ENCODE measurements at regions not wholly inside any gene's neighbourhood (a gene's known extent, or its start where the extent isn't known, plus 50 kb on each side); places are given as distances from the start of the nearest gene placed in this dataset.

DNA sequence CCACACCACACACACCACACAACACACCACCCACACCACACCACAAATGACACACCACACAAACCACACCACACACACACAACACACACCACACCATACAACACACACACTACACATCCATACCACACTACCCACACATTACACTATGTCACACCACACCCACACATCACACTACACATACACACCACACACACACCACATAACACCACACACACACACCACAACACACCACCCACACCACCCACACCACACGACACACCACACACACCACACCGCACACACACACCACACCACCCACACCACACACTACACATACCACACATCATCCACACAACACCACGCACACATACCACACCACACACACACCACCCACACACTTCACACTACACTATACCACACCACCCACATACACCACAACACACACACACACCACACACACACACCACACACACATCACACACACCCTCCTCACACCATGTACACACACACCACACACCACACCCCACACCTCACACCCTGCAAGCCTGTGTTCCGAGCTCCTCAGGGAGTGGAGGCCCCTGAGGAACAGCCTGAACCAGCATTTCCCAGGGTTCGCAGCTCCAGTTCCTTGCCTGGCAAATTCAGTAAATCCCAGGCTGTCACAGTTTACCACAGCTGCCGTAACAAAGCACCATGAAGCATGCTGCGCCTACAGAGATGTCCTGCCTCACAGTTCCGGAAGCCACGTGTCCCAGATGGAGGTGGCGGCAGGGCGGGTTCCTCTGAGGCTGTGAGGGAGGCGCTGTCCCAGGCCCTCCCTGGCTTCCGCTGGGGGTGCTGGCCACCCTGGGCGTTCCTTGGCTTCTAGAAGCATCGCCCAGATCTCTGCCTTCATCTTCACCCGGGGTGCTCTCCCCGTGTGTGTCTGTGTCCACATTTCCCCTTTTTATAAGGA lies 69.8 kb upstream of the ATP5PO start:
- peaks cover 0 to 3% of the 10 kb centered on the region in 2 experiments for H3K9me3 ChIP-seq (ENCODE audit: control insufficient read depth in 1 of 2, insufficient read depth in 1 of 2, low read length in 2 of 2)
- DNase-seq: no peak
- H3K27ac ChIP-seq (ENCODE audit: low read depth in 1 of 2, low read length in 2 of 2): no peak overlapping the region
- no peaks in the 10 kb centered on the region for H3K36me3 ChIP-seq (ENCODE audit: insufficient read depth, low read length)
- H3K27ac Mint-ChIP-seq: no peak overlapping the region
- ChIA-PET POLR2A (interaction anchor here (0.6 kb wide), 1 partner anchor 32 kb away, joined by 3 read pairs; no protein-coding TSS in a partner anchor), CTCF (no interaction called here)
- peaks cover 19% of the 10 kb centered on the region for H3K4me1 ChIP-seq (ENCODE audit: insufficient read depth, low read length)
- TF ChIP-seq, protein P1, sequence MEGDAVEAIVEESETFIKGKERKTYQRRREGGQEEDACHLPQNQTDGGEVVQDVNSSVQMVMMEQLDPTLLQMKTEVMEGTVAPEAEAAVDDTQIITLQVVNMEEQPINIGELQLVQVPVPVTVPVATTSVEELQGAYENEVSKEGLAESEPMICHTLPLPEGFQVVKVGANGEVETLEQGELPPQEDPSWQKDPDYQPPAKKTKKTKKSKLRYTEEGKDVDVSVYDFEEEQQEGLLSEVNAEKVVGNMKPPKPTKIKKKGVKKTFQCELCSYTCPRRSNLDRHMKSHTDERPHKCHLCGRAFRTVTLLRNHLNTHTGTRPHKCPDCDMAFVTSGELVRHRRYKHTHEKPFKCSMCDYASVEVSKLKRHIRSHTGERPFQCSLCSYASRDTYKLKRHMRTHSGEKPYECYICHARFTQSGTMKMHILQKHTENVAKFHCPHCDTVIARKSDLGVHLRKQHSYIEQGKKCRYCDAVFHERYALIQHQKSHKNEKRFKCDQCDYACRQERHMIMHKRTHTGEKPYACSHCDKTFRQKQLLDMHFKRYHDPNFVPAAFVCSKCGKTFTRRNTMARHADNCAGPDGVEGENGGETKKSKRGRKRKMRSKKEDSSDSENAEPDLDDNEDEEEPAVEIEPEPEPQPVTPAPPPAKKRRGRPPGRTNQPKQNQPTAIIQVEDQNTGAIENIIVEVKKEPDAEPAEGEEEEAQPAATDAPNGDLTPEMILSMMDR (IDR thresholded peaks at IDR 0.05): no peak
- no peaks in the 10 kb centered on the region for H3K27me3 ChIP-seq (ENCODE audit: control insufficient read depth in 1 of 2, insufficient read depth in 2 of 2, low read length in 2 of 2)
- H3K36me3 Mint-ChIP-seq (ENCODE audit: low read depth): no peaks in the 10 kb centered on the region
- H3K27me3 Mint-ChIP-seq: no peaks in the 10 kb centered on the region
- no peak overlapping the region for H3K4me3 Mint-ChIP-seq
- peaks cover 7% of the 10 kb centered on the region for H3K4me1 Mint-ChIP-seq (ENCODE audit: low read depth)
- intact Hi-C loops (cut with DNase I, micrococcal nuclease): no loop called here
- no peak for ATAC-seq (ENCODE audit: poor library complexity)
- H3K9me3 Mint-ChIP-seq: no peaks in the 10 kb centered on the region
- H3K4me3 ChIP-seq (ENCODE audit: low read length): no peak overlapping the region

DNA sequence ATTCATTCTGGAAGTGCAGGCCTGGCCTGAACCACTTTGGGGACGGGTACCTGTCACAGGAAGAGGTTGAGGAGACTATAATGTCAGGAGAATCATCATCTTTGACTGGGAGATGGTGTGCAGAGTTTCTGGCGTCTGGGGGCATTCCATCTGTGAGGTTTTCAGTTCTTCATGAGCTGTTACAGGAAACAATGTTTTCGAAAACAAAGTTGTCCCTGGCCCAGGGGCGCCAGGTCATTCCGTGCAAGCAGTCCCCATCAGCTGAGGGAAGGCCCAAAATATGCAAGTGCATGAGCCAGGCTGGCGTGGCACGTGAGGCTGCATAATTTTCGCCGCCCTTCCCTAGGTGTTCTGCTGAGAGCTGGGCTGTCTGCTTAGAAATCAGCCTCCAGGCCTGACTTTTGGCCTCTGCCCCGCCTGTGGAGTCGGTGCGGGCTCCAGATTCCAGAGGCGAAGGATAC lies 68.4 kb upstream of the ATP5PO start:
- ChIA-PET POLR2A (interaction anchor here (0.6 kb wide), 1 partner anchor 38 kb away, joined by 3 read pairs; no protein-coding TSS in a partner anchor), CTCF (no interaction called here)
- H3K27me3 ChIP-seq (ENCODE audit: control insufficient read depth in 1 of 2, insufficient read depth in 2 of 2, low read length in 2 of 2): no peaks in the 10 kb centered on the region
- Mint-ChIP-seq H3K9me3 (no peaks in the 10 kb centered on the region), H3K27me3 (no peaks in the 10 kb centered on the region), H3K4me3 (no peak overlapping the region), H3K4me1 (ENCODE audit: low read depth) (peaks cover 12% of the 10 kb centered on the region), H3K36me3 (ENCODE audit: low read depth) (no peaks in the 10 kb centered on the region), H3K27ac (no peak overlapping the region)
- ATAC-seq (ENCODE audit: poor library complexity) (no peak), DNase-seq (no peak)
- intact Hi-C loops (cut with DNase I, micrococcal nuclease): no loop called here
- no peak overlapping the region for H3K4me3 ChIP-seq (ENCODE audit: low read length)
- H3K4me1 ChIP-seq (ENCODE audit: insufficient read depth, low read length): peaks cover 19% of the 10 kb centered on the region
- H3K36me3 ChIP-seq (ENCODE audit: insufficient read depth, low read length): no peaks in the 10 kb centered on the region
- peaks cover 0 to 4% of the 10 kb centered on the region in 2 experiments for H3K9me3 ChIP-seq (ENCODE audit: control insufficient read depth in 1 of 2, insufficient read depth in 1 of 2, low read length in 2 of 2)
- TF ChIP-seq, protein P1 (IDR thresholded peaks at IDR 0.05): no peak
- no peak overlapping the region for H3K27ac ChIP-seq (ENCODE audit: low read depth in 1 of 2, low read length in 2 of 2)

DNA sequence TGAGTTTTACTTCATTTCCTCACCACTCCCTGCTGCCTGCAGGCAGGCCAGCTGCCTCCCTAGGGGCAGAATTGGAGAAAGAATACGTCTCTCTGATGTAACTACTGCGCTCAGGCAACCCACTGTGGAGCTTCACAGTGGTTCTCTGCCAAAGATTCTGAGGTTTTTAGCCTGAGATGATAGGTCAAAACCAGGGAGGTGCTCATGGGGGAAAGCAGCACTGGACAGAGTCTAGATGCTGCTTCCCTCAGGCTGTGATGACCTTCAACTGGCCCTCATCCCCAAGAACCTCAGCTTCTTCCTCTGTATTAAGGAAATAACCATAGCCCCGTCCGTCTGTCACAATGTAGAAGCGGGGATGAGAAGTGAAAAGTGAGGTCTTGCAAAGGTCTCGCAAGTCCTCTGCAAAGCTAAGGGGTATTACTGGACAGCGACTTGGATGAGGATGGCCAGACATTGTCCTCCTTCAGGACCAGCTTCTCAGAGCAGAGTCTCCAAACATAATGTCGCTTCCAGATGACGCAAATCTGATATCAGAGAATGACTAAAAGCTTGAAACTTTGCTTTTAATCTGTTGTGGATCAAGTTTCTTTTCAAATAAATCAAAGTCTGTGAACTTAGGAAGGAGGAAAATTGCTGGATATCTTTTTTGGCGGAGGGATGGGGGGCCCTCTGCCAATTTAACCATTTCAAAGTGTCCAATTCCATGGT lies 65.9 kb upstream of the ATP5PO start:
- peaks cover 32% of the 10 kb centered on the region for H3K4me1 ChIP-seq (ENCODE audit: insufficient read depth, low read length)
- no peak for ATAC-seq (ENCODE audit: poor library complexity)
- H3K27ac ChIP-seq (ENCODE audit: low read depth in 1 of 2, low read length in 2 of 2): no peak overlapping the region
- no peaks in the 10 kb centered on the region for H3K36me3 Mint-ChIP-seq (ENCODE audit: low read depth)
- no peaks in the 10 kb centered on the region for H3K9me3 Mint-ChIP-seq
- H3K4me1 Mint-ChIP-seq (ENCODE audit: low read depth): peaks cover 32% of the 10 kb centered on the region
- intact Hi-C loops (cut with DNase I, micrococcal nuclease): no loop called here
- TF ChIP-seq, protein P1 (IDR thresholded peaks at IDR 0.05): no peak
- H3K27me3 ChIP-seq (ENCODE audit: control insufficient read depth in 1 of 2, insufficient read depth in 2 of 2, low read length in 2 of 2): no peaks in the 10 kb centered on the region
- POLR2A ChIA-PET: interaction anchor here (1.8 kb wide), 1 partner anchor 33 kb away, joined by 7 read pairs; no protein-coding TSS in a partner anchor
- no peak for DNase-seq
- no peaks in the 10 kb centered on the region for H3K36me3 ChIP-seq (ENCODE audit: insufficient read depth, low read length)
- CTCF ChIA-PET: no interaction called here
- no peak overlapping the region for H3K4me3 Mint-ChIP-seq
- H3K4me3 ChIP-seq (ENCODE audit: low read length): no peak overlapping the region
- no peak overlapping the region for H3K27ac Mint-ChIP-seq
- H3K27me3 Mint-ChIP-seq: no peaks in the 10 kb centered on the region
- H3K9me3 ChIP-seq (ENCODE audit: control insufficient read depth in 1 of 2, insufficient read depth in 1 of 2, low read length in 2 of 2): peaks cover 0 to 4% of the 10 kb centered on the region in 2 experiments

Data from CD4-positive, alpha-beta T cell (primary cell).